ENCODE measurements at regions not wholly inside any gene's neighbourhood (a gene's known extent, or its start where the extent isn't known, plus 50 kb on each side); places are given as distances from the start of the nearest gene placed in this dataset.

- TF ChIP-seq POLR2A (IDR thresholded peaks at IDR 0.05), result no peak
- TF ChIP-seq CTCF (IDR thresholded peaks at IDR 0.05), result no peak
- no peak for TF ChIP-seq POLR2AphosphoS5 (IDR thresholded peaks at IDR 0.05; ENCODE audit: insufficient read depth in 1 of 2, low read depth in 1 of 2)
Observed at GRCh38 chr3:31453430-31453829, 79.3 kb upstream of the STT3B start.

Measured in vagina (tissue), 2 donors.